GM12891 (cell line): ENCODE measurements at regions not wholly inside any gene's neighbourhood (a gene's known extent, or its start where the extent isn't known, plus 50 kb on each side); places are given as distances from the start of the nearest gene placed in this dataset.

Experiments used
- POLR2A ChIP-seq: IDR thresholded peaks from 2 replicates; pipeline ENCODE4 v1.6.1; 2011; ENCODE audit warnings: low read depth, low read length, control low read depth
- POLR2AphosphoS5 ChIP-seq: IDR thresholded peaks from 2 replicates; pipeline ENCODE4 v1.6.1; 2011; ENCODE audit warnings: low read depth, low read length, control low read depth
- TAF1 ChIP-seq: IDR thresholded peaks from 2 replicates; pipeline ENCODE4 v1.6.1; 2011; ENCODE audit warnings: low read depth, low read length, control low read depth

DNA sequence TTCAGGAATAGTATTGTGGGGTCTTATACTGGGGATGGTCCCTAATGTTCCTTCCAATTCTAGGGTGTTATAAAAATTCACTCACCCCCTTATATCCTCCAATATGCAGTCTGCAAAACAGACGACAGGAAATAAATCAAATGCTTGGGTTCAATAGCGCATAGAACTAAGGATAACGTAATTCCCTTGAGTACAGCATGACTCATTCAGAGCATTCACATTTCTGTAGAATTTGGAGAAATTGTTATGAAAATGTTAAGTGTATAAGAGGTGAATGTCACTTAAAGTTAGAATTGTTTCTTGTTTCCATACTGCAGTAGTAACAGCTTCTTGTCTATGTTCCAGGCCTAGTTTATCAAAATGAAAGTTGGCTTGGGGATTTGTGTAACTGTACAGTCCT lies 271.4 kb downstream of the RPS29 start:
- TF ChIP-seq TAF1 (no peak), POLR2AphosphoS5 (no peak), POLR2A (no peak)
